K562 (cell line): ENCODE measurements at regions not wholly inside any gene's neighbourhood (a gene's known extent, or its start where the extent isn't known, plus 50 kb on each side); places are given as distances from the start of the nearest gene placed in this dataset.

Experiments
- ATAC-seq: fragments of 200-7000 bp; cut with Tn5 transposase; 3 replicates; pipeline ENCODE4 v1.9.1; 2020; ENCODE audit warnings: moderate library complexity
- BruUV-seq: library from RNA; stranded (reverse); fragments of 400-500 nt; replicated peaks from 2 replicates; lab custom pipeline; 2021; lab: Mats Ljungman, UMichigan
- CTCF ChIA-PET: fragments of 300-600 bp; formaldehyde crosslinking; extraction: SDS; loops from one replicate; lab custom pipeline; 2021; ENCODE audit warnings: low intra/inter-chr PET ratio; lab: Yijun Ruan, JAX
- POLR2A ChIA-PET: fragments of 300-600, 350-650 bp; sonication (Branson Sonifier 250); formaldehyde crosslinking; extraction: SDS; loops from one replicate; lab custom pipeline; 2021; ENCODE audit warnings: antibody characterized with exemption, inconsistent platforms; lab: Yijun Ruan, JAX
- DNase-seq, 4 experiments: peaks; one replicate each; pipeline versions ENCODE4 v3.0.0 to v3.0.0-alpha.2; 2011 to 2018; ENCODE audit warnings: low spot score in 3 of 4, mixed read lengths in 3 of 4; ENCODE audit errors: extremely low read depth in 1 of 4
- FAIRE-seq: peaks from 2 replicates; lab custom pipeline; 2011; peaks lifted over from hg19 to GRCh38; lab: Jason Lieb, UNC
- H2AFZ ChIP-seq: 2 replicates; pipeline ENCODE4 v1.6.0; 2011; ENCODE audit warnings: low read depth, low read length, control low read depth, inconsistent platforms
- H3K27ac ChIP-seq: fragments of 200-600 bp; 3 replicates; pipeline ENCODE4 v1.8.0; 2011; ENCODE audit warnings: low read depth, mild to moderate bottlenecking, control low read depth, inconsistent platforms, low read length, moderate library complexity, mixed read lengths; ENCODE audit errors: extremely low read depth
- H3K27me3 ChIP-seq, 2 experiments: fragments of 300-600 bp in 1 of 2; 2 replicates in 1 of 2; 3 replicates in 1 of 2; pipeline versions ENCODE4 v1.6.0 to v1.8.0; 2011; ENCODE audit warnings: inconsistent platforms in 2 of 2, low read length in 2 of 2, mild to moderate bottlenecking in 1 of 2, mixed read lengths in 1 of 2, moderate library complexity in 1 of 2; ENCODE audit not compliant: control insufficient read depth in 2 of 2, insufficient read depth in 2 of 2
- H3K36me3 ChIP-seq: fragments of 300-600 bp; 3 replicates; pipeline ENCODE4 v1.8.0; 2011; ENCODE audit warnings: mild to moderate bottlenecking, low read length, inconsistent platforms; ENCODE audit not compliant: control insufficient read depth, insufficient read depth
- H3K4me1 ChIP-seq, 2 experiments: fragments of 200-600 bp in 1 of 2; replicated peaks in 1 of 2; 2 replicates in 1 of 2; 3 replicates in 1 of 2; pipeline versions ENCODE4 v1.5.1 to v1.8.0; 2011; ENCODE audit warnings: inconsistent platforms in 2 of 2, low read length in 2 of 2, mild to moderate bottlenecking in 1 of 2, mixed read lengths in 1 of 2, moderate library complexity in 1 of 2; ENCODE audit not compliant: control insufficient read depth in 2 of 2, insufficient read depth in 2 of 2
- H3K4me2 ChIP-seq: 2 replicates; pipeline ENCODE4 v1.6.1; 2011; ENCODE audit warnings: low read length, control low read depth, inconsistent platforms, mixed read lengths; ENCODE audit not compliant: insufficient read depth
- H3K4me3 ChIP-seq: fragments of 200-600 bp; sonication (generic), shearing (Covaris generic); 2 replicates; pipeline ENCODE4 v1.5.1; 2016; ENCODE audit warnings: control low read depth, inconsistent platforms
- H3K79me2 ChIP-seq: fragments of 200-600 bp; 3 replicates; pipeline ENCODE4 v1.8.0; 2011; ENCODE audit warnings: low read length, inconsistent platforms; ENCODE audit not compliant: control insufficient read depth, insufficient read depth
- H3K9ac ChIP-seq, 2 experiments: 2 replicates each; pipeline versions ENCODE4 v1.6.0 to v1.6.1; 2011; ENCODE audit warnings: low read depth in 2 of 2, low read length in 2 of 2, control low read depth in 1 of 2, inconsistent platforms in 1 of 2, mild to moderate bottlenecking in 1 of 2, mixed read lengths in 1 of 2; ENCODE audit not compliant: insufficient read depth in 1 of 2
- H3K9me1 ChIP-seq: one replicate; pipeline ENCODE4 v1.6.0; 2011; ENCODE audit warnings: inconsistent platforms, mild to moderate bottlenecking, low read length, moderate library complexity; ENCODE audit not compliant: control insufficient read depth, insufficient read depth
- H3K9me3 ChIP-seq: replicated peaks from 2 replicates; pipeline ENCODE4 v1.5.1; 2011; ENCODE audit warnings: low read depth, low read length, inconsistent platforms; ENCODE audit not compliant: control insufficient read depth, insufficient read depth
- H4K20me1 ChIP-seq: replicated peaks from 2 replicates; pipeline ENCODE4 v1.6.1; 2011; ENCODE audit warnings: low read length, inconsistent platforms, mixed read lengths; ENCODE audit not compliant: control insufficient read depth, insufficient read depth
- CEBPB ChIP-seq: fragments of 450-650 bp; IDR thresholded peaks from 2 replicates; pipeline ENCODE4 v1.6.1; 2016; ENCODE audit warnings: missing genetic modification characterization, missing compliant biosample characterization
- DACH1 ChIP-seq: fragments of 450-650 bp; IDR thresholded peaks from 2 replicates; pipeline ENCODE4 v1.6.1; 2018; ENCODE audit not compliant: partially characterized antibody
- E2F3 ChIP-seq: fragments of 250-450 bp; sonication (Bioruptor Pico); IDR thresholded peaks from 2 replicates; pipeline ENCODE4 v1.4.0; 2020; ENCODE audit warnings: mild to moderate bottlenecking
- L3MBTL2 ChIP-seq: fragments of 450-650 bp; IDR thresholded peaks from 2 replicates; pipeline ENCODE4 v1.6.1; 2016; ENCODE audit warnings: mild to moderate bottlenecking, moderate library complexity
- LARP7 ChIP-seq: fragments of 450-650 bp; IDR thresholded peaks from 2 replicates; pipeline ENCODE4 v1.6.1; 2016
- NBN ChIP-seq: fragments of 450-650 bp; IDR thresholded peaks from 2 replicates; pipeline ENCODE4 v1.6.1; 2016; ENCODE audit warnings: low read depth, mild to moderate bottlenecking
- RBM14 ChIP-seq: fragments of 200-400 bp; formaldehyde crosslinking; IDR thresholded peaks from 2 replicates; pipeline ENCODE4 v1.6.1; 2018; ENCODE audit warnings: low read depth, mild to moderate bottlenecking, low read length, moderate library complexity, borderline replicate concordance; ENCODE audit not compliant: insufficient read depth
- ZNF274 ChIP-seq: IDR thresholded peaks from 2 replicates; pipeline ENCODE4 v1.6.1; 2011; ENCODE audit warnings: low read depth, mild to moderate bottlenecking, low read length, moderate library complexity, borderline replicate concordance
- ZNF311 ChIP-seq: fragments of 250-450 bp; sonication (Bioruptor Pico); IDR thresholded peaks from 2 replicates; pipeline ENCODE4 v1.4.0; 2020; ENCODE audit warnings: mild to moderate bottlenecking, moderate library complexity
- WGBS: fragments of 100-300 bp; shearing (Covaris generic); methylation state at CpG from one replicate; pipeline ENCODE4 v1.1.6; 2016; ENCODE audit warnings: low coverage, mixed read lengths; ENCODE audit not compliant: insufficient coverage; ENCODE audit errors: missing lambda C conversion rate; 5-methylcytosine and 5-hydroxymethylcytosine counted together
- in situ Hi-C: fragments of 300-500 bp; cut with MboI; formaldehyde crosslinking; loops from 4 replicates; pipeline ENCODE4 v1.15.0; 2018; ENCODE audit warnings: inconsistent platforms, mixed read lengths
- intact Hi-C: fragments of 100-400 bp; cut with micrococcal nuclease; formaldehyde crosslinking; loops from 2 replicates; pipeline ENCODE4 v1.14.2; 2022
- TF ChIP-seq, protein P1 (sequence below): fragments of 450-650 bp; IDR thresholded peaks from 2 replicates; pipeline ENCODE4 v1.6.1; 2016; ENCODE audit warnings: mild to moderate bottlenecking, moderate library complexity

DNA sequence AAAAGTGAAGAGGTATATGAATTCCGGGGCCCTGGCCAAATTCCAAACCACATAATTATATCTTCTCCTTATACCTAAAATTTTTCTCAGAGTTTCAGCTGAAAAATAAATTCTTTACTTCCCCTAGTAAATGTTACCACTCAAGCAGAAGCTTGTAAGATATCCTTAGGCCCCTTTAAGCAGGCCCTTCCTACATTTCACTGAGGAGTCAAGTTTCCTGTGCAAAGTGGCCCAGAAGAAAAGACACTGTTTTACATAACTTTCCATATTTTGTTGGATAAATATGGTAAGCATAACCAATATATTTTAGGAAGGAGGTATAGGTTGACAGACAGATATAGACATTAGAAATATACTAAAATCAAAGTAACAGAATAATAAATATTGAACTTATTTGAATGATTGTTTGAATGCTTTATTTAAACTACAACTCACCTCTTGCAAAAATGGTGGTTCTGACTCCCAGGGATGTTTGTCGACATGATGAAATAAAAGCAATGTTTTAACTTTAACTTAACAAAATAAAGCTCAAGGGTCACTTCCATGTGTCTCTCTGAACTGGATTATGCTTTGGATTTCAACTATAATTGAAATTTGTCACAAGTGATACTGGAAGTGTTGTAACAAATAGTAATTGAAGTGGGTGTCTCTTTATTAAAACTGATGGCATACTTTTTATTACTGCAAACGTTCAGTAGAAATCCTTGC is 141.2 kb downstream of the SPRY2 start:
- DNase-seq (no peak), ATAC-seq (no peak), FAIRE-seq (no peak)
- ChIA-PET POLR2A (no interaction called here), CTCF (no interaction called here)
- H3K79me2 ChIP-seq, result no peaks in the 10 kb centered on the region
- no peaks in the 10 kb centered on the region for H3K27me3 ChIP-seq
- H4K20me1 ChIP-seq, result no peaks in the 10 kb centered on the region
- H3K9ac ChIP-seq, result no peak overlapping the region
- no peak overlapping the region for H3K4me3 ChIP-seq
- no peaks in the 10 kb centered on the region for H3K9me3 ChIP-seq
- no TSS peak for BruUV-seq
- H3K27ac ChIP-seq, result no peak overlapping the region
- intact Hi-C loops (no loop called here), in situ Hi-C loops (no loop called here)
- no peak overlapping the region for H2AFZ ChIP-seq
- no peaks in the 10 kb centered on the region for H3K9me1 ChIP-seq
- H3K4me1 ChIP-seq, result no peaks in the 10 kb centered on the region
- no peaks in the 10 kb centered on the region for H3K36me3 ChIP-seq
- no peak overlapping the region for H3K4me2 ChIP-seq
- WGBS, result 0% methylated on average over 3 of the region's 3 CpGs
- TF ChIP-seq DACH1 (no peak), L3MBTL2 (no peak), ZNF311 (CRISPR knock-in tag) (no peak), NBN (no peak), RBM14 (no peak), LARP7 (no peak), E2F3 (no peak), CEBPB (no peak), ZNF274 (no peak)
- TF ChIP-seq, protein P1, sequence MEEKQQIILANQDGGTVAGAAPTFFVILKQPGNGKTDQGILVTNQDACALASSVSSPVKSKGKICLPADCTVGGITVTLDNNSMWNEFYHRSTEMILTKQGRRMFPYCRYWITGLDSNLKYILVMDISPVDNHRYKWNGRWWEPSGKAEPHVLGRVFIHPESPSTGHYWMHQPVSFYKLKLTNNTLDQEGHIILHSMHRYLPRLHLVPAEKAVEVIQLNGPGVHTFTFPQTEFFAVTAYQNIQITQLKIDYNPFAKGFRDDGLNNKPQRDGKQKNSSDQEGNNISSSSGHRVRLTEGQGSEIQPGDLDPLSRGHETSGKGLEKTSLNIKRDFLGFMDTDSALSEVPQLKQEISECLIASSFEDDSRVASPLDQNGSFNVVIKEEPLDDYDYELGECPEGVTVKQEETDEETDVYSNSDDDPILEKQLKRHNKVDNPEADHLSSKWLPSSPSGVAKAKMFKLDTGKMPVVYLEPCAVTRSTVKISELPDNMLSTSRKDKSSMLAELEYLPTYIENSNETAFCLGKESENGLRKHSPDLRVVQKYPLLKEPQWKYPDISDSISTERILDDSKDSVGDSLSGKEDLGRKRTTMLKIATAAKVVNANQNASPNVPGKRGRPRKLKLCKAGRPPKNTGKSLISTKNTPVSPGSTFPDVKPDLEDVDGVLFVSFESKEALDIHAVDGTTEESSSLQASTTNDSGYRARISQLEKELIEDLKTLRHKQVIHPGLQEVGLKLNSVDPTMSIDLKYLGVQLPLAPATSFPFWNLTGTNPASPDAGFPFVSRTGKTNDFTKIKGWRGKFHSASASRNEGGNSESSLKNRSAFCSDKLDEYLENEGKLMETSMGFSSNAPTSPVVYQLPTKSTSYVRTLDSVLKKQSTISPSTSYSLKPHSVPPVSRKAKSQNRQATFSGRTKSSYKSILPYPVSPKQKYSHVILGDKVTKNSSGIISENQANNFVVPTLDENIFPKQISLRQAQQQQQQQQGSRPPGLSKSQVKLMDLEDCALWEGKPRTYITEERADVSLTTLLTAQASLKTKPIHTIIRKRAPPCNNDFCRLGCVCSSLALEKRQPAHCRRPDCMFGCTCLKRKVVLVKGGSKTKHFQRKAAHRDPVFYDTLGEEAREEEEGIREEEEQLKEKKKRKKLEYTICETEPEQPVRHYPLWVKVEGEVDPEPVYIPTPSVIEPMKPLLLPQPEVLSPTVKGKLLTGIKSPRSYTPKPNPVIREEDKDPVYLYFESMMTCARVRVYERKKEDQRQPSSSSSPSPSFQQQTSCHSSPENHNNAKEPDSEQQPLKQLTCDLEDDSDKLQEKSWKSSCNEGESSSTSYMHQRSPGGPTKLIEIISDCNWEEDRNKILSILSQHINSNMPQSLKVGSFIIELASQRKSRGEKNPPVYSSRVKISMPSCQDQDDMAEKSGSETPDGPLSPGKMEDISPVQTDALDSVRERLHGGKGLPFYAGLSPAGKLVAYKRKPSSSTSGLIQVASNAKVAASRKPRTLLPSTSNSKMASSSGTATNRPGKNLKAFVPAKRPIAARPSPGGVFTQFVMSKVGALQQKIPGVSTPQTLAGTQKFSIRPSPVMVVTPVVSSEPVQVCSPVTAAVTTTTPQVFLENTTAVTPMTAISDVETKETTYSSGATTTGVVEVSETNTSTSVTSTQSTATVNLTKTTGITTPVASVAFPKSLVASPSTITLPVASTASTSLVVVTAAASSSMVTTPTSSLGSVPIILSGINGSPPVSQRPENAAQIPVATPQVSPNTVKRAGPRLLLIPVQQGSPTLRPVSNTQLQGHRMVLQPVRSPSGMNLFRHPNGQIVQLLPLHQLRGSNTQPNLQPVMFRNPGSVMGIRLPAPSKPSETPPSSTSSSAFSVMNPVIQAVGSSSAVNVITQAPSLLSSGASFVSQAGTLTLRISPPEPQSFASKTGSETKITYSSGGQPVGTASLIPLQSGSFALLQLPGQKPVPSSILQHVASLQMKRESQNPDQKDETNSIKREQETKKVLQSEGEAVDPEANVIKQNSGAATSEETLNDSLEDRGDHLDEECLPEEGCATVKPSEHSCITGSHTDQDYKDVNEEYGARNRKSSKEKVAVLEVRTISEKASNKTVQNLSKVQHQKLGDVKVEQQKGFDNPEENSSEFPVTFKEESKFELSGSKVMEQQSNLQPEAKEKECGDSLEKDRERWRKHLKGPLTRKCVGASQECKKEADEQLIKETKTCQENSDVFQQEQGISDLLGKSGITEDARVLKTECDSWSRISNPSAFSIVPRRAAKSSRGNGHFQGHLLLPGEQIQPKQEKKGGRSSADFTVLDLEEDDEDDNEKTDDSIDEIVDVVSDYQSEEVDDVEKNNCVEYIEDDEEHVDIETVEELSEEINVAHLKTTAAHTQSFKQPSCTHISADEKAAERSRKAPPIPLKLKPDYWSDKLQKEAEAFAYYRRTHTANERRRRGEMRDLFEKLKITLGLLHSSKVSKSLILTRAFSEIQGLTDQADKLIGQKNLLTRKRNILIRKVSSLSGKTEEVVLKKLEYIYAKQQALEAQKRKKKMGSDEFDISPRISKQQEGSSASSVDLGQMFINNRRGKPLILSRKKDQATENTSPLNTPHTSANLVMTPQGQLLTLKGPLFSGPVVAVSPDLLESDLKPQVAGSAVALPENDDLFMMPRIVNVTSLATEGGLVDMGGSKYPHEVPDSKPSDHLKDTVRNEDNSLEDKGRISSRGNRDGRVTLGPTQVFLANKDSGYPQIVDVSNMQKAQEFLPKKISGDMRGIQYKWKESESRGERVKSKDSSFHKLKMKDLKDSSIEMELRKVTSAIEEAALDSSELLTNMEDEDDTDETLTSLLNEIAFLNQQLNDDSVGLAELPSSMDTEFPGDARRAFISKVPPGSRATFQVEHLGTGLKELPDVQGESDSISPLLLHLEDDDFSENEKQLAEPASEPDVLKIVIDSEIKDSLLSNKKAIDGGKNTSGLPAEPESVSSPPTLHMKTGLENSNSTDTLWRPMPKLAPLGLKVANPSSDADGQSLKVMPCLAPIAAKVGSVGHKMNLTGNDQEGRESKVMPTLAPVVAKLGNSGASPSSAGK, result no peak
